ENCODE measurements at regions not wholly inside any gene's neighbourhood (a gene's known extent, or its start where the extent isn't known, plus 50 kb on each side); places are given as distances from the start of the nearest gene placed in this dataset.

- Mint-ChIP-seq H3K9me3 (no peaks in the 10 kb centered on the region), H3K27ac (no peak overlapping the region), H3K4me1 (peaks cover 27% of the 10 kb centered on the region), H3K36me3 (ENCODE audit: low read depth) (no peaks in the 10 kb centered on the region), H3K4me3 (no peak overlapping the region), H3K27me3 (ENCODE audit: insufficient read depth) (peaks cover 28% of the 10 kb centered on the region)
- DNase-seq, result no peak
- Histone ChIP-seq H3K27ac (ENCODE audit: low read depth, low read length) (no peak overlapping the region), H3K9me3 (ENCODE audit: control insufficient read depth, low read length) (no peaks in the 10 kb centered on the region), H3K36me3 (ENCODE audit: control insufficient read depth, insufficient read depth, low read length) (no peaks in the 10 kb centered on the region), H3K27me3 (ENCODE audit: control insufficient read depth, insufficient read depth, low read length, poor library complexity, severe bottlenecking) (no peaks in the 10 kb centered on the region), H3K4me1 (ENCODE audit: control insufficient read depth, insufficient read depth, low read length) (peaks cover under 1% of the 10 kb centered on the region), H3K4me3 (ENCODE audit: low read length) (peak overlapping the region; percentile 27), H3K9ac (ENCODE audit: extremely low read depth, low read length, poor library complexity, severe bottlenecking) (no peak overlapping the region)
- WGBS, 2 experiments (ENCODE audit: insufficient coverage in 1 of 2, insufficient read length in 1 of 2), result 89 to 100% methylated on average over 1 of the region's 1 CpG
- no peak for TF ChIP-seq CTCF (conservative IDR thresholded peaks at IDR 0.05)
Measured at GRCh38 chr20:57013217-57013616, 253.2 kb downstream of the BMP7 start.

GRCh38 chr20:57013741-57014140 is 252.7 kb downstream of the BMP7 start:
- H3K9me3 Mint-ChIP-seq, result no peaks in the 10 kb centered on the region
- peaks cover 28% of the 10 kb centered on the region for H3K27me3 Mint-ChIP-seq (ENCODE audit: insufficient read depth)
- Histone ChIP-seq H3K4me1 (ENCODE audit: control insufficient read depth, insufficient read depth, low read length) (no peaks in the 10 kb centered on the region), H3K27ac (ENCODE audit: low read depth, low read length) (no peak overlapping the region), H3K36me3 (ENCODE audit: control insufficient read depth, insufficient read depth, low read length) (no peaks in the 10 kb centered on the region), H3K27me3 (ENCODE audit: control insufficient read depth, insufficient read depth, low read length, poor library complexity, severe bottlenecking) (no peaks in the 10 kb centered on the region), H3K9ac (ENCODE audit: extremely low read depth, low read length, poor library complexity, severe bottlenecking) (no peak overlapping the region), H3K4me3 (ENCODE audit: low read length) (peak overlapping the region; percentile 27), H3K9me3 (ENCODE audit: control insufficient read depth, low read length) (no peaks in the 10 kb centered on the region)
- no peak for TF ChIP-seq CTCF (conservative IDR thresholded peaks at IDR 0.05)
- peak overlapping the region; percentile 44 for H3K4me3 Mint-ChIP-seq
- peaks cover 24% of the 10 kb centered on the region for H3K4me1 Mint-ChIP-seq
- WGBS, 2 experiments (ENCODE audit: insufficient coverage in 1 of 2, insufficient read length in 1 of 2), result 7 to 15% methylated on average over 8 to 19 of the region's 19 CpGs
- no peaks in the 10 kb centered on the region for H3K36me3 Mint-ChIP-seq (ENCODE audit: low read depth)
- no peak overlapping the region for H3K27ac Mint-ChIP-seq
- peak; percentile 87 for DNase-seq

DNA sequence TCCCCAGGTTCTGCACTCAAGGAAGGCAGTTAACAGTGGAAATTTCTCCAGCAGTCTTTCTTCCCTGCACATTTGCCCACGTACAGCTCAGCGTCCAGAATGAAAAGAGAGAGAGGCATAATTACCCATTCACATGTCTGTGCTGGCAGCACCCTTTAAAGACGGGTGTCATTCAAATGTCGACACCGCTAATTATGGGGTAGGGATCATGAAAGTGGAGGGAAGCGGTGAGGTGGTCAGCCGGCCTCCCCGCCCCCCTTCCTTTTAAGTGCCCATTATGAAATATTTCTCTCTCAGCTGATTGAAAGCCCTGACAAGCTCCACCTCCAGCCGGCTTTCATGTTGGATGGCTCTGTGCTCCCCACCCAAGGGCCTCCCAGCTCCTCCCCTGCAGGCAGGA is 246.1 kb downstream of the BMP7 start:
- H3K36me3 Mint-ChIP-seq (ENCODE audit: low read depth), result no peaks in the 10 kb centered on the region
- Histone ChIP-seq H3K4me1 (ENCODE audit: control insufficient read depth, insufficient read depth, low read length) (peaks cover 1% of the 10 kb centered on the region), H3K36me3 (ENCODE audit: control insufficient read depth, insufficient read depth, low read length) (no peaks in the 10 kb centered on the region), H3K27ac (ENCODE audit: low read depth, low read length) (no peak overlapping the region), H3K4me3 (ENCODE audit: low read length) (no peak overlapping the region), H3K9ac (ENCODE audit: extremely low read depth, low read length, poor library complexity, severe bottlenecking) (no peak overlapping the region), H3K9me3 (ENCODE audit: control insufficient read depth, low read length) (no peaks in the 10 kb centered on the region), H3K27me3 (ENCODE audit: control insufficient read depth, insufficient read depth, low read length, poor library complexity, severe bottlenecking) (peaks cover 5% of the 10 kb centered on the region)
- no peak overlapping the region for H3K27ac Mint-ChIP-seq
- TF ChIP-seq CTCF (conservative IDR thresholded peaks at IDR 0.05), result no peak
- H3K4me3 Mint-ChIP-seq, result no peak overlapping the region
- H3K4me1 Mint-ChIP-seq, result peaks cover 13% of the 10 kb centered on the region
- peaks cover 4% of the 10 kb centered on the region for H3K9me3 Mint-ChIP-seq
- peaks cover 13% of the 10 kb centered on the region for H3K27me3 Mint-ChIP-seq (ENCODE audit: insufficient read depth)
- no peak for DNase-seq
- 92 to 93% methylated on average over 5 to 9 of the region's 9 CpGs for WGBS, 2 experiments (ENCODE audit: insufficient coverage in 1 of 2, insufficient read length in 1 of 2)

Data from endodermal cell (in vitro differentiated cells).